Fibroblast of lung (primary cell): ENCODE measurements at regions not wholly inside any gene's neighbourhood (a gene's known extent, or its start where the extent isn't known, plus 50 kb on each side); places are given as distances from the start of the nearest gene placed in this dataset.

ENCODE experiments used
- EZH2 ChIP-seq: IDR thresholded peaks from 2 replicates; pipeline ENCODE4 v1.5.1; 2012; ENCODE audit warnings: low read length, control low read depth, mild to moderate bottlenecking; ENCODE audit errors: missing control alignments
- TF ChIP-seq, protein P1 (sequence below), 2 donors: IDR thresholded peaks in 1 of 2; conservative IDR thresholded peaks in 1 of 2; 1 replicate in 1 of 2; 2 replicates in 1 of 2; pipeline ENCODE4 v1.5.1; 2011 to 2012; ENCODE audit warnings: low read length in 2 of 2, control low read depth in 1 of 2, inconsistent platforms in 1 of 2, low read depth in 1 of 2, mild to moderate bottlenecking in 1 of 2

DNA sequence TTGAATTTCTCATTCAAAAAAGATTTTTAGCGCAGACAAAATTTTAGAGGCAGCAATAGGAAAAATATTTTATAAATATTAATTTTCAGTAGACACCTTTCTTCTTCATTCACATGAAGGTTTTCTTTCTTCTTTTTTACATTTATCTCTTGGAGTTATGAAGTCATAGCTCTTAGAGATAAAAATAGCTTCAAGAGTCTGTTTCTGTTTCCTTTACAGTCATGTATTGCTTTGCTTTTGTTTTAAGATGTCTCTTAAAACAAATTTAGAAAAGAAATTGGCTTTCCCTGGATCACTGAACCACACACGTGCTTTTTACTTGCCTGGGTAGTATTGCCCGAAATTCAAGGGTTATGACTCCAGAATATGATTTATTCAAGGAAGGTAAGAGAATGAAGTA is 369.9 kb upstream of the LRRC7 start:
- TF ChIP-seq, protein P1, sequence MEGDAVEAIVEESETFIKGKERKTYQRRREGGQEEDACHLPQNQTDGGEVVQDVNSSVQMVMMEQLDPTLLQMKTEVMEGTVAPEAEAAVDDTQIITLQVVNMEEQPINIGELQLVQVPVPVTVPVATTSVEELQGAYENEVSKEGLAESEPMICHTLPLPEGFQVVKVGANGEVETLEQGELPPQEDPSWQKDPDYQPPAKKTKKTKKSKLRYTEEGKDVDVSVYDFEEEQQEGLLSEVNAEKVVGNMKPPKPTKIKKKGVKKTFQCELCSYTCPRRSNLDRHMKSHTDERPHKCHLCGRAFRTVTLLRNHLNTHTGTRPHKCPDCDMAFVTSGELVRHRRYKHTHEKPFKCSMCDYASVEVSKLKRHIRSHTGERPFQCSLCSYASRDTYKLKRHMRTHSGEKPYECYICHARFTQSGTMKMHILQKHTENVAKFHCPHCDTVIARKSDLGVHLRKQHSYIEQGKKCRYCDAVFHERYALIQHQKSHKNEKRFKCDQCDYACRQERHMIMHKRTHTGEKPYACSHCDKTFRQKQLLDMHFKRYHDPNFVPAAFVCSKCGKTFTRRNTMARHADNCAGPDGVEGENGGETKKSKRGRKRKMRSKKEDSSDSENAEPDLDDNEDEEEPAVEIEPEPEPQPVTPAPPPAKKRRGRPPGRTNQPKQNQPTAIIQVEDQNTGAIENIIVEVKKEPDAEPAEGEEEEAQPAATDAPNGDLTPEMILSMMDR (conservative IDR thresholded peaks at IDR 0.05 in 1 of 2, IDR thresholded peaks at IDR 0.05 in 1 of 2; ENCODE audit: low read depth in 1 of 2, low read length in 2 of 2) = no peak
- TF ChIP-seq EZH2 = no peak
